Stimulated activated CD4-positive, alpha-beta T cell treated with anti-CD3 and anti-CD28 coated beads, Interleukin-4, amount 100 ng/mL, for 48 hours (primary cell): ENCODE measurements at regions not wholly inside any gene's neighbourhood (a gene's known extent, or its start where the extent isn't known, plus 50 kb on each side); places are given as distances from the start of the nearest gene placed in this dataset.

Experiments
- DNase-seq, 2 donors: peaks; one replicate each; pipeline ENCODE4 v3.0.0-alpha.2; 2020; ENCODE audit warnings: low read depth in 2 of 2

DNA sequence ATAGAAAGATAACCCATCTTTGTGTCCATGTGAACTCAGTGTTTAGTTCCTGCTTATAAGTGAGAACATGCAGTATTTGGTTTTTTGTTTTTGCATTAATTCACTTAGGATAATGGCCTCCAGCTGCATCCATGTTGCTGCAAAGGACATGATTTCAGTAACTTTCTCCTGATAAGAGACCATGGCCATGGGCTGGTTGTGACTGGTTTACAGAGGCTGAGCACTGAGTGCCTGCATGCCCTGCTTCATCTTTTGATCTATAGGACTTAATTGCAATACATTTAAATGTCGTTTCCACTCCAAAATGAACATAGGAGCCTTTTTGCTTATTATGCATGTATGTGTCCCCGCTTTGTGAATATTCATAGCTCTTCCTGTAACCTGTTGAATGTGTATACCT, 101.3 kb upstream of the IGFBP3 start:
- no peak for DNase-seq

DNA sequence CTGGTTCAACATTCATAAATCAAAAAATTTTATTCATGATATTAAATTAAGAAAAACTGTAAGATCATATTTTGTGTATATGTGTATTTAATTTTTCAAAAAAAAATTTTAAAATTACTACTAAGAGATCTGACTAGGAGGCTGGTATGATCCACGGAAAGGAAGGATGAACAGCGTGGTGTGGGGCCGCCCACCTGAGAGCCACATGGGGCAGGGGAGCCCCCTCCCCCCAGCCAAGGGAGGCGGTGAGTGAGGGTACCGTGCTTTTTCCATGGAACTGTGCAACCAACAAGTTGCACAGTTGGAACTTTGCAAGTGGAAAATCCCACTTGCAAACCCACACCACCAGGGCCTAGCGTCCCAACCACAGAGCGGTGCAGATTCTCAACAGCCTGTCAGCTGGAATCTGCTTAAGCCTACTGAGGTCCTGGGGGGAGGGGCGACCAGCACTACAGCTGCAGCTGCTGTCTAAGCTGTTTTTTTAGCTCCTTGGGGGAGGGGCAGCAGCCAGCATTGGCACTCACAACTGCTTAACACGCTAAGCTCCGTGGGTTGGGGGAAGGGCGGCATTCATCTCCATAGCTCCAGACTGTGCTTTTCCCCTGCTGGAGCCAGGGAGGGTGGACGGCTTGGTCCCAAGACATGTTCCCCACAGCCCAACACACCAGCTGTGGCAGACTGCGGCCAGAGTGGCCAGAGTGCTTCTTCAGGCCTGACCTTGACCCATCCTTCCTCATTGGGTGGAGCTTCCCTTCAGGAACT, 94.2 kb upstream of the IGFBP3 start:
- DNase-seq = no peak

DNA sequence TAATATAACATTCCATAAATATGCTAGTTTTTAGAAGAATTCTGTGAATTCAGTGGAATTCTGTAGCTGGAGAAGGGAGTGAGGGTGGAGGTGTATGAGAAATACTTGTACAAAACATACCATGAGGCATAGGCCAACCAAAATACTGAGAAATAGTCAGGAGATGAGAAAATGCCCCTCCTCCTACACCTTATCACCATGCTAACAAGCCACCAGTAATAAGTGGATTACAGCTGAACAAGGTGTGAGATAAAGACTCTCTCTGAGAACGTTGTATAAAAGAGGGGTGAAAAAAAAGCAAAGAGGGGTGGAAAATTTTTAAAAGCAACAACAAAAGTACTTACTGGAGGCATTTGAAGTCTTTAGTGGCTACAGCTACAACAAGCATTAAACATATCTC, 90.4 kb upstream of the IGFBP3 start:
- no peak for DNase-seq

DNA sequence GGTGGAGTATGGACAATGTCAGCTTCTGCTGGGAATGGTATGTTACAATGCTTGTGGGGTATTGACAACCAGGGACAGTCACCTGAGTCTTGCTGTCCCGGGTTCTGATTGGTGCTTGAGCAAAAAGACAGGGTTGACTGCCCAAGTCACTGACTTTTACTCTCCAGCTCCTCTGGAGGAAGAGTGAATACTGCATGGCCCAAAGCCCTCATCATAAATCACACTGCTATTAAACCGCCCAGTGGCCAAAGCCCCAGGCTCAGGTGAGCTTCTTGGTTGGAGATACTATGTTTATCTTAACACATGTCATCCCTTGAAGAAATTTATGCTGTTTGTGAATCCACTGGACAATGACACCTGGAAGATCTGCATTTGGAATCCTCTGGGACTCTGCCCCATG, 90.0 kb upstream of the IGFBP3 start:
- no peak for DNase-seq

DNA sequence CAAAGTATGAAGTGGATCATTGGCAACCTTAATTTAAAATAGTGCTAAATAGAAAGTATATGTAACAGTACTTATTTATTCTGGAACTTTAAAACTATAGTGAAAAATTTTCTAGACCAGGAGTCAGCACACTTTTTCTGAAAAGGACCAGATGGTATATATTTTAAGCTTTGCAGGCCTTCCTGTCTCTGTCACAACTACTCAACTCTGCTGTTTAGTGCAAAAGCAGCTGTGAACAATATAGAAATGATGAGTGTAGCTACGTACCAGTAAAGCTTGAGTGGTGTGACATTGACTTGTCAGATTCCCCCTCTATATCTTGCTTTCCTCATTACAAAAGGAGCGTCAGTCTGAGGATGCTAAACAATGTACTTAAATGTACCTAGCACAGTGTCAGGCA, 88.1 kb upstream of the IGFBP3 start:
- DNase-seq = no peak

DNA sequence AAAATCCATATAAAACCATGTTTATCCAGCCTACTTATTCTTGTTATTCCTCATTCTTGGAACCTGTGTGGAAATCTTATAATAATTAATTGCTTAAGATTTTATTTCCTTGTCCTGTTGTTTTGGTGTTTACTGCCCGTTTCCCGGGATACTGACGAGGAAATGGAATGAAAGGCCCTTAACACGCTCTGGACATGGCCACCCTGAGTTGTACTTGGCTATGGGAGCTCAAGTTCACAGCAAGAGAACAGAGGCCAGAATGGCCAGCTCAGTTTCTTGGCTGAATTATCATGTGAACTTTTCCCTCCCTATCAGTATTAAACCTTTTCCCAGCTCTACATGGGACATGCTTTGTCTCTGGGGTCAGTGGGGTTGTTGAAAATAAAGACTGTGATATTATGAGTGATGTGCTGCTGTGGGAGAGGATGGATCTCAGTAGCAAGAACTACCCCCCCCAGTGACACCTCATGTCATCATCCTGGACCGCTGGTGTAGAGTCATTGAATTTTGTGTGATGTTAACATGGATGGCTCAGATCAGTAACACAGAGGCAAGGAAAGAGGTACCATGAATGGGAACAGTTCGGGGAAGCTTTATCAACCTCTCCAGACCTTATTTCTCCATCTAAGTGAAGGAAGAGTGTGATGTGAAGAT, 87.0 kb upstream of the IGFBP3 start:
- DNase-seq = no peak

DNA sequence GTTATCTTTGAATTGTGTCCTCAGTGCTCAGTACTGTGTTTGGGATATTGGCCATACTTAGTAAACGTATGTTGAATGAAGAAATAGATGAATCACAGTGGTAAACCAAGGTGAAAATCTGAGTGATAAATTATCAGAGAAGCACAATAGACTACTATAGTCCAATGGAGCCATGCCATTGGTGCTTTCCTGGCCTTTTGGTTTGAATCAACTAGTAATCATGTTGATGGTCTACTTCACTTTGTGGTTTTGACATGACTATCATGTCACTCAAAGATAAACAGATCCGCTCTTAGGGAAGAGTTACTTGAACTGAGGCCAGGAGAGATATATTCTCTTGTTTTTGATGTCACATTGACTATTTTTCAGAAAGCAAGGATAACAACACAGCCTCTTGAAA, 86.1 kb upstream of the IGFBP3 start:
- DNase-seq = no peak

DNA sequence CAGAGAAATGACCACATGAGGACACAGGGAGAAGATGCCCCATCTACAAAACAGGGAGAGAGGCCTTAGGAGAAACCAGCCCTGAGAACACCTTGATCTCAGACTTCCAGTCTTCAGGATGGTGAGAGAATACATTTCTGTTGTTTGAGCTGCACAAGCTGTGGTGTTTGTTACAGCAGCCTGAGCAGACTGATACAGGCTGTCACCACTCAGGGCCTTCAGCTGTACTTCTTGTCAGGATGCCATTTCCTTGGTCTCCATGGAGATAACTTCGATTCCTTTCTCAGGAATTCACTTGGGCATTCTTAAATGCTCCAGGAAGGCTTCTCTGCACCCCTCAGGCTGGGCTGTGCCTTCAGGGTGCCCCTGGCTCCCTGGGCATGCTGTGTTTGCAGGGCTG, 85.7 kb upstream of the IGFBP3 start:
- no peak for DNase-seq

DNA sequence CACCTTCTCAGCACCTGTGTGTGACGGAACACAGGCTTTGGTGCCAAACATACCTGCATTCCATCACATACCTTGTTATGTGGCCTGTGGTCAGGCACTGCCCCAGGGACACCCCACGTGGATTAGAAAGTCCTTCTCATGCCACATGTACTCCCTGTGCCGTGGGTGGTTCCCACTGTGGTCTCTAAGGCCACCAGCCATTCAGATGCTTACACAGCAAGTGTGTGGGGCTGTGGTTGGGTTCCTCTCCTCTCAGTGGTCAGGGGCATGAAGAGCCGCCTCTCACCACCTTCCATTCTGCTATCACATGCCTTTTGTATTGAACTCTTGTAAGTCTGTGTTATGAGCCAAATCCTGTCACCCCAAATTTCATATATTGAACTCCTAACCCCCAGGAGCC, 85.1 kb upstream of the IGFBP3 start:
- no peak for DNase-seq

DNA sequence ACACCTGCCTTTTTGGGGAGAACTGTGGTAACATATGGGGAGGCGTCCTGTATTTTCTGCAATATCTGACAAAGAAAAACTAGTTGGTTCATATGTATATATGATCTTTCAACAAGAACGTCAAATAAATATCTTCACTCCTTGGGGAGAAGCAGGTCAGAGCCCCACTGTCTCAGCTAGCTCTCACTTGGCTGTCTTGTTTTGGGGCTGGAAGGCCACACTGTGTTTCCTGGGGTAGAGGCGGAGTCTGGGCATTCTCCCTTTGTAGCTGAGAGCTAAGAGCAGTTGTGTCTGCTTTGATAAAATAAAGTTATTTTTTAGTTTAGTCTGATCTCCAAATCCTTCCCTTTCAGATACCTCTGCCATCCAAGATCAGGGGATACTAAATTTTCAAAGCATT, 83.9 kb upstream of the IGFBP3 start:
- DNase-seq = no peak

DNA sequence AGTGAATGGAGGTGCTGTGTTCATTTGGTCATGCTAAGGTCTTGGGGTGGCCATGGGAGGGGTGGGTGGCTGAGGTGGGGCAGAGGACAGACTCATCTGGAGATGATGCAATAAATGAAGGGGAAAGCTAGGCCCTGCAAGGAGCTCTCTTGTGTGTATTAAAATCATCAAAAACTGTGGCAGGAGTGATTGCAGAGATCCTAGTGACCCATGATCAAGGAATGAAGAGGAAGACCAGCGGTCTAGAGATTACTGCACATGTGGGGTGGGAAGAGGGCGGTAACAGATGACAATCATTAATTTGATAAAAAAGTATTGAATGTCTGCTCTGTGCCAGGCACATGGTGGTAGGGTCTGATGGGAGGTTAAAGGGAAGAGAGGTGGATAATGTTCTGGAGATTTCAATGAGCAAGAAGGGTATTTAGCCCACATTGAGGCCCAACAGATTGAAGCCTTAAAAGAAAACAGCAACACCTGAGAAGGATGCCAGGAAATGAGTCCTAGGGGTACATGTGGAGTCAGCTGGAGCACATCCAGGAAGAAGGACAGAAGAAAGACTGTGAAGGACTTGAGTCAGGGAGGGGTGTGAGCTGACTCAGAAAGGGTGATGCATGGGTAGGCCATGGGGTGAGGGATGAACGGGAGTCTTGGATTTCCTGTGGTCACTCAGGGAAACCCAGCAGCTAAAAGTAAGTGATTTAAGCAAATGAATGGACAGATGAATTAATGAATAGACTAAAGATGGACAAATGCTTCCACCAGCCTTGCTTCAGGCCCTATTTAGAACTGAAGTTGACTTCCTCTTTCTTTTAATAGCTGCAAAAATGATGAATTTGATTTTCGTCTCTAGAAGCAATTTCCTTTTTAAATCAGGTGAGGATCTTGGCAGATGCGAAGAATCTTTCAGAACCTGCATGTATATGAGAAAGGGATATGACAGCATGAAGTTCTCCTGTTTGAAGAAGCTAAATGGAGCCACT, 83.1 kb upstream of the IGFBP3 start:
- no peak for DNase-seq

DNA sequence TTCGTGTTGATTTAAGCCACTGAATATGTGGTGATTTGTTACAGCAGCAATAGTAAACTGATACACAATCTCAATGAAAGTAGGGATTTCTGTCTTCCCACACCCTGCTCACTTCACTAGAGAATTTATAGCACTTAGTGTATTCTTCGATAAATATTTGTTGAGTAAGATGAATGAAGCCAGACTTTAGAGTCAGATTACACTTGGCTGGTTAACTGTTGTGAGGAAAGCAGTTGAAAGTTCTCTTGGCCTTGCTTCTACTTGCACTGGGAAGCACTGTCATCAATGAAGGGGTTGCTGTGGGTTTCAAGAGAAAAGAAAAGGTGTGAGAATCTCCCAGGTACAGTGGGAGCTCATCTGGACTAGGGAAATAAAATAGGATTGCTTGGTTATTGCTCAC, 82.1 kb upstream of the IGFBP3 start:
- DNase-seq = no peak

DNA sequence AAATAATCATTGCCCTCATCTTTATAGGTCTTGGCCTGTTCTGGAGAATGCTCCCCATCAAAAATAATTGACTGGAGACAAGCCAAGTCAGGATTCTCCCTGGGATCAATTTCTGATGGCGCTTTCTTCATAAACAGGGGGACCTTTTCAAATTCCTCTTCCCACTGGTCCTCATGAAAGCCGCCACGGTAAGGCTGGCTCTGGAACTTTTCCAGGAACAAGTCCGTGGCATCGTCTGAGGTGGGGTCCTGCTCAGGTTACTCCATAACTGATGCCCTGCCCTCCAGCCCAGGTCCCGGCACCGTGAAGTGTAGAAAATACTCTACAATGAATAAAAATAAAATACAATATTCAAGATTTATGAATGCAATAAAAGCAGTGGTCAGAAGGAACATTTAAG, 79.4 kb upstream of the IGFBP3 start:
- DNase-seq = no peak

DNA sequence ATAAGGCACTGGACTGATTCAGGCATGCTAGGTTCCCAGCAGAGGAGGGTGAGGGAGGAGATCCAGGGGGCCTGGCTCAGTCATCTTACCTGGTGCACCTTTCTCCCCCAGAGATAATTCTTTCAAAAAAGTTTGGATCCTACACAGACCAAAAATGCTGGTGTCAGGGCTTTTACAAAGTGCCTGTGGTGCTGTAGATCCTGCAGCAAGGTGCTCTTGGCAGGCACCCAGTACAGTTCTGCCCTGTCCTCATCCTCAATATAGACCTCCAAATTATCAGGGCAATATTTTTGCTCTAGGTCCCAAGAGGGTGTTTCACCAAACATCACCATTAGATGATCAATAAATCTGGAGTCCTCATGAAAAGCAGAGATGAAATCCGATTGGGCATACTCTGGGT, 78.5 kb upstream of the IGFBP3 start:
- no peak for DNase-seq

DNA sequence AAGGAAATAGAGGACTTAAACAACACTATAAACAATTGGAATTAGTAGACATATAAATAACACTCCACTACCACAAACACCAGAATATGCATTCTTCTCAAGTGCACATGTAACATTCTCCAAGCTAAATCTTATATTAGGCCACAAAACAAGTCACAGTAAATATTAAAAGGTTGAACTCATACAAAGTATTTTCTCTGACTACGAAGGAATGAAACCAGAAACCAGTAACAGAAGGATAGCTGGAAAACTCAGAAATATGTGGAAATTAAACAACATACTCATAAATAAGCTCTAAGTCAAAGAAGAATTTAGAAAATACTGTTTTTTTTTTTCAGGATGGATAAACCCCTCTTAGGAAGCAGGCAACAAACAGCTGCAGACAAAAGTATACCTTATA, 77.4 kb upstream of the IGFBP3 start:
- no peak for DNase-seq

DNA sequence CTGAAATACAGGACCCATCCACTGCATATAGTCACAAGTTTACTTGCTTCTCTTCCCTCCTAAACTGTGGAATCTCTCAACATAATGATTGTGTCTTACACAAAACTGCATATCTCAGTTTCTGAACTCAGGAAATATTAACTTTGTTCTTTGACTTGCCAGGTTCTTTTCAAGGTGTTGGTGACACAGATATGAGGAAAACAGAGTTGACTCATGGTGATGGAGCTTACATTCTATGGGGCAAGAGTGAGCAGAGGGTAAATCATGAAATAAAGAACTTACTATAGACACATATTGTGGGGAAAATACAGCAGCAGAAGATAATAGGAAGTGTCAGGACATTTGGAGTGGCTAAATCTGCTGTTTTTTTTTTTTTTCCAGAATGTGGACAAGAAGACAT, 72.5 kb upstream of the IGFBP3 start:
- no peak for DNase-seq

DNA sequence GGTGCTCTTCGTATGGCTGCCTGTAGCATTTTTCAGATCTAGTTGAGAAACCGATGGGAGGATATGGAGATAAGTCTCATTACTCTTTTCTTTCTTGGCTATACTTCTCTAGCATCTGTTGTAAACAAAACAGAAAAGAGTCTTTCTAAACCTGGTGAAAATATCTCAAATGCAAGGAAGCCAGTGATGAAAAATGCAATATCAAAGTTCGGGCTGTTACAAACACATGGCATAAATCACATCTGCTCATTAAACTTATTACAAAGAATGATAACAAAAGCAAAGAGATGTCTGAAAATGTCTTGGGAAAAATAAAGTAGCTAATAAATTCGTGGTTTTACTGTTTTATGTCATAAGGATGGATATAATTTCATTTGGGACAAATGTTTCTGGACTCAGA, 71.8 kb upstream of the IGFBP3 start:
- no peak for DNase-seq

DNA sequence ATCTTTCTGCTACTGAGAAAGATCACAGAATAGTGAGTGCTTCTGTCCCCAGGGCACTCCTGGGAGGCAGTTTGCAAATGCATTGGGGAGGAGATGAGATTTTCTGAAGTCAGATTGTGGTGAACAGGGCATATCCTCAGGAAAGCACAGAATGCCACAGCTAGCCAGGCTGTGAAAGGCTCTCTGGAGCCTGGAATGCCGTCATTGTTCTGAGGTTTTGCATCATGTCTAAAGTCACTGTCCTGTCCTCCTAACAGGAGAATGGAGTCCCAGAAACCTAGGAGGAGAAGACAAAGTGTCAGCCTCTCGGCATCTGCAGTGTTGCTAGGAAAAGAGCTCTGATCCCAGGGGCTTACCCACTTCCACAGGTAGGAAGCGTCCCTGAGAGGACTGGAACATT, 69.2 kb upstream of the IGFBP3 start:
- no peak for DNase-seq

DNA sequence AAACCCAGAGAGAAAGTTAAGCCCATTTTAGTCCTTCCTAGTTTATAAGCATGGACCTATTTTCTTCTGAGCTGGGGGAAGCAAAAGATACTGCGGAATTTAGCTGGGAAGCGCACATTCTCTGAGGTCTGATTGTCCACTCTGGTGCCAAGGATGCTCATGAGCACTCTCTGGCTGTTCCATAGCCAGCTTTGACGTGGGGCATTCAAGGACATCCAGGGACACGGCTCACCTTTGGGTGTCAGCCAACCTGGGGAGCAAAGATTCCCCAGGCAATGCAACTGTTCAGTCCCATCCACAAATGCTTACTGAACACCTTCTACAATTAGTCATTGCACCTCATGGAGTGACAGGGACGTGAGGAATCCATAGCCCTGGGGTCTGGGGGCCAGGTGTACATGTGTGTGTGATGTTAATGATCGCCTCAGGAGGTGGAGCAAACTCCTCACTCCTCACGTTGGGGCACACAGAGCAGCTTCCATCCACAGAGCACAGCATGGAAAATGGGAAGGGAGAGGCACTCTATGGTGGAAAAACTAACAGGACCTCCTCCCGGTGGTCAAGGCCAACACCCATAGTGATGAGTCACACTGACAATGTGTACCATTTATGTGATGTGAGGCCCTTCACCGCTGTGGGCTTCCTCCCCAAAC, 67.5 kb upstream of the IGFBP3 start:
- no peak for DNase-seq

DNA sequence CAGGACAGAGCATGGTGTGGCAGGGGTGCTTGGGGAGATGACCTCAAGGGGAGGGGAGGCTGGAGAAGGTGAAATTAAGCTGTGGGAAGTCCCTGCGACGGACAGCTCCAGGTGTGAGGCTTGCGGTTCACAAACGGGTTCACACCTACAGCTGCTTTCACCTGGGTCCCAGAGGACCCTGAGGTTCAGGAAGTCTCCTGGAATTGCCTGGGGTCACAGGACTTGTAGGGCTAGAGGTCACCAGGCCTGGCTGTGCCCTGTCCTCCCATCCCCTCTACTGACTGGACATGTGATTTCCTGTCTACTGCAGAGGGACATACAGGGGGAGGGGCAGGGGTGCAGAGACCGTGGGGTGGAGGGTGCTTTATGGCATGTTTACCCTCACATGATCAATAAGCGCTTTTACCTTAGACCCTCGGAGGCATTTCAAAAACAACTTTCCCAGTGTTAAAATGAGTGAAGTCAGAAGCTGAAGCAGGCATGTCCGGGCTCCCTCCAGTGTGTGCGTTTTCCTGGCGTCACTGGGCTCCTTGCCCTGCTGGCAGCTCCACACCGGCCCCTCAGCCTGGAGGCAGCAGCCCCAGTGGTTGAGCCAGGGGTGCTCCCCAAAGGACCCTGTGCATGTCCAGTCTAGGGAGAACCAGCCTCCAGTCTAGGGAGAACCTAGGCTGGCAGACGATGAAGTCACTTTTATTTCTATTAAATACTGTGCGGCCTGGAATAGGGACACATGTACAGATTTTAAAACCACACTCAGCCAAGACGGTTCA, 66.6 kb upstream of the IGFBP3 start:
- DNase-seq = no peak
